Gastrocnemius medialis (tissue), 4 donors: ENCODE measurements at regions not wholly inside any gene's neighbourhood (a gene's known extent, or its start where the extent isn't known, plus 50 kb on each side); places are given as distances from the start of the nearest gene placed in this dataset.

Experiments
- ATAC-seq, 2 donors: fragments of 150-250 bp; one replicate each; pipeline ENCODE4 v1.9.1; 2016
- DNase-seq, 2 donors: peaks; one replicate each; pipeline ENCODE4 v3.0.0-alpha.2; 2019
- H3K27ac ChIP-seq, 4 donors: fragments of 200-600 bp; sonication (generic); 1 replicate in 1 of 4; 2 replicates in 3 of 4; pipeline ENCODE4 v1.5.1; 2016 to 2018; ENCODE audit warnings: mild to moderate bottlenecking in 2 of 4, moderate library complexity in 1 of 4
- H3K27me3 ChIP-seq, 3 donors: fragments of 200-600 bp; sonication (generic) in 2 of 3; 1 replicate in 1 of 3; 2 replicates in 2 of 3; pipeline versions ENCODE4 v1.5.1 to v1.6.0; 2016 to 2019; ENCODE audit warnings: mild to moderate bottlenecking in 1 of 3, moderate library complexity in 1 of 3
- H3K36me3 ChIP-seq, 2 donors: fragments of 200-600 bp; sonication (generic) in 1 of 2; one replicate each; pipeline ENCODE4 v1.5.1; 2017 to 2018
- H3K4me1 ChIP-seq, 2 donors: fragments of 200-600 bp; sonication (generic) in 1 of 2; one replicate each; pipeline ENCODE4 v1.5.1; 2016 to 2017; ENCODE audit warnings: mild to moderate bottlenecking in 2 of 2
- H3K4me3 ChIP-seq, 4 donors: fragments of 200-600 bp; sonication (generic) in 3 of 4; 1 replicate in 1 of 4; 2 replicates in 3 of 4; pipeline ENCODE4 v1.5.1; 2016 to 2019; ENCODE audit warnings: mild to moderate bottlenecking in 2 of 4
- H3K9me3 ChIP-seq, 3 donors: fragments of 200-600 bp; sonication (generic) in 2 of 3; 1 replicate in 1 of 3; 2 replicates in 2 of 3; pipeline ENCODE4 v1.5.1; 2016 to 2019
- POLR2A ChIP-seq, 2 donors: fragments of 450-650 bp; IDR thresholded peaks; one replicate each; pipeline ENCODE4 v1.6.1; 2017; ENCODE audit warnings: antibody characterized with exemption in 2 of 2, mild to moderate bottlenecking in 2 of 2, moderate library complexity in 2 of 2
- in situ Hi-C, 4 donors: fragments of 200-750 bp; cut with MboI; loops; one replicate each; pipeline versions ENCODE4 v1.15.0 to v1.8.0; 2017; ENCODE audit warnings: low sequenced_read_pairs in 4 of 4
- intact Hi-C: fragments of 100-400 bp; cut with DNase I; formaldehyde crosslinking; loops from one replicate; pipeline ENCODE4 v1.15.1; 2023; ENCODE audit warnings: low total_unique reads
- TF ChIP-seq, protein P1 (sequence below), 5 experiments: fragments of 450-650 bp in 3 of 5; fragments of 200-600 bp in 2 of 5; sonication (generic) in 2 of 5; IDR thresholded peaks in 4 of 5; conservative IDR thresholded peaks in 1 of 5; 1 replicate in 4 of 5; 2 replicates in 1 of 5; pipeline ENCODE4 v1.5.1; 2016 to 2019; ENCODE audit warnings: antibody characterized with exemption in 5 of 5, mild to moderate bottlenecking in 3 of 5, moderate library complexity in 3 of 5

DNA sequence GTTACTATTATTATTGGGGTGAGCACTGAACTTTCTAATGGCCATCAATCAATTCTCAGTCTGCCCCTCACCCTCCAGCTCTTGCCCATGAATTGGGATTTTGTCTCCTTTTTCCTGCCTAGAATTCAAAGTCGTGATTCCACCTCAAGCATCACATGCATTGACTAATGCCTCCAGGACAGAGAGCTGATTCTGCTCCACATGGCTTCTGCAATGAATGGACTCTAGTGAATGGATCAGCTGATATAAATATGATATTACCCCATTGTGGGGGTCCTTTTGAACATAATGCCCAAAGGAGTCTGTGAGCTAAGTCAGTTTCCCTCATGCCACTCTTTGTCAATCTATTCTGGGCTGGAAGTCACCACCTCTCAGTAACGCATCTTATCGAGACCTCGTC is 126.4 kb downstream of the OPN5 start:
- Histone ChIP-seq H3K4me3 (no peak overlapping the region), H3K9me3 (no peaks in the 10 kb centered on the region), H3K4me1 (no peaks in the 10 kb centered on the region), H3K36me3 (no peaks in the 10 kb centered on the region), H3K27ac (no peak overlapping the region), H3K27me3 (no peaks in the 10 kb centered on the region)
- in situ Hi-C loops (no loop called here), intact Hi-C loops (no loop called here)
- TF ChIP-seq, protein P1, sequence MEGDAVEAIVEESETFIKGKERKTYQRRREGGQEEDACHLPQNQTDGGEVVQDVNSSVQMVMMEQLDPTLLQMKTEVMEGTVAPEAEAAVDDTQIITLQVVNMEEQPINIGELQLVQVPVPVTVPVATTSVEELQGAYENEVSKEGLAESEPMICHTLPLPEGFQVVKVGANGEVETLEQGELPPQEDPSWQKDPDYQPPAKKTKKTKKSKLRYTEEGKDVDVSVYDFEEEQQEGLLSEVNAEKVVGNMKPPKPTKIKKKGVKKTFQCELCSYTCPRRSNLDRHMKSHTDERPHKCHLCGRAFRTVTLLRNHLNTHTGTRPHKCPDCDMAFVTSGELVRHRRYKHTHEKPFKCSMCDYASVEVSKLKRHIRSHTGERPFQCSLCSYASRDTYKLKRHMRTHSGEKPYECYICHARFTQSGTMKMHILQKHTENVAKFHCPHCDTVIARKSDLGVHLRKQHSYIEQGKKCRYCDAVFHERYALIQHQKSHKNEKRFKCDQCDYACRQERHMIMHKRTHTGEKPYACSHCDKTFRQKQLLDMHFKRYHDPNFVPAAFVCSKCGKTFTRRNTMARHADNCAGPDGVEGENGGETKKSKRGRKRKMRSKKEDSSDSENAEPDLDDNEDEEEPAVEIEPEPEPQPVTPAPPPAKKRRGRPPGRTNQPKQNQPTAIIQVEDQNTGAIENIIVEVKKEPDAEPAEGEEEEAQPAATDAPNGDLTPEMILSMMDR (IDR thresholded peaks at IDR 0.05 in 4 of 5, conservative IDR thresholded peaks at IDR 0.05 in 1 of 5) = no peak
- no peak for TF ChIP-seq POLR2A (IDR thresholded peaks at IDR 0.05)
- ATAC-seq = no peak
- no peak for DNase-seq

DNA sequence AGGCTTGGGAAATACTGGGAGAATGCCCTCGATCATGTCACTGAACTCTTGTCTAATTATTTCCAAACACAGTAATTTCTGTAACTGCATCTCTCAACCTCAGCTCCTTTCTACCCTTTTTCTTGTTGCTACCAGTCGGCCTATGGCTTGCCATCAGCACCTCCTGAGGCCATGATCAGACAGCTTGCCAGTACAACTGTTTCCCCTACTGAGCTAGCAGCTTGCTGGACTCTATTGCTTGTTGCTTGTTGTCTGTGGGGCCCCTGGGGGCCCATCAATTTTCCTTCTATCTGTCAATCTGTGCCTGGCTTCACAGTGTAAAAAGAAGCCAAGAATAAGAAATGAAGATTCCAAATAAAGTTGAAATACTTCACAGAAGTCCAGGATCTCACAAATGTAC is 123.9 kb downstream of the OPN5 start:
- Histone ChIP-seq H3K4me3 (no peak overlapping the region), H3K27me3 (no peaks in the 10 kb centered on the region), H3K4me1 (no peaks in the 10 kb centered on the region), H3K27ac (no peak overlapping the region), H3K9me3 (no peaks in the 10 kb centered on the region), H3K36me3 (no peaks in the 10 kb centered on the region)
- TF ChIP-seq POLR2A (IDR thresholded peaks at IDR 0.05) = no peak
- TF ChIP-seq, protein P1 (IDR thresholded peaks at IDR 0.05 in 4 of 5, conservative IDR thresholded peaks at IDR 0.05 in 1 of 5) = no peak
- ATAC-seq (no peak), DNase-seq (no peak)
- in situ Hi-C loops = no loop called here
- intact Hi-C loops = no loop called here

DNA sequence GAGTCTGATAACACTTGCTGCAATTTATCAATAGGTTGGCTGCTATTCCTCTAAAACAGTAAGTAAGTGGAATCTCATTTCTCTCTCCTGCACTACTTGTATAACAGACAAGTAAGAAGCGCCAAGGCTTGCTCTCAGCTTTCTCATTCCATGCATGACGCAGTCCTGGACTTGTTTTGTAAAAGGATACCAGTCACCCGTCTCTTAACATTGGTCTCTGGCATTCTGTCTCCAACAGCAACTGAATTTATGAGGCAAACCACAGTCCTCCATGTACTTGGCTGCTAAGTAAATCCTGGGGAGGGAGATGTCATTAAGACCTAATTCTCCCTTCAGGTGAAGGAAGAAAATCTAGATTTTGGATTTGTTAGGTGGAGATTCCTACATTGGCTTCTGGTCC is 115.4 kb downstream of the OPN5 start:
- TF ChIP-seq, protein P1 (IDR thresholded peaks at IDR 0.05 in 4 of 5, conservative IDR thresholded peaks at IDR 0.05 in 1 of 5) = no peak
- TF ChIP-seq POLR2A (IDR thresholded peaks at IDR 0.05) = no peak
- no peaks in the 10 kb centered on the region for H3K4me1 ChIP-seq
- DNase-seq (peak in 1 of 2 donors; percentile 4), ATAC-seq (peak; percentile 36 to 87)
- no peak overlapping the region for H3K27ac ChIP-seq
- H3K9me3 ChIP-seq = no peaks in the 10 kb centered on the region
- in situ Hi-C loops (no loop called here), intact Hi-C loops (no loop called here)
- no peaks in the 10 kb centered on the region for H3K27me3 ChIP-seq
- H3K36me3 ChIP-seq = no peaks in the 10 kb centered on the region
- H3K4me3 ChIP-seq = no peak overlapping the region

DNA sequence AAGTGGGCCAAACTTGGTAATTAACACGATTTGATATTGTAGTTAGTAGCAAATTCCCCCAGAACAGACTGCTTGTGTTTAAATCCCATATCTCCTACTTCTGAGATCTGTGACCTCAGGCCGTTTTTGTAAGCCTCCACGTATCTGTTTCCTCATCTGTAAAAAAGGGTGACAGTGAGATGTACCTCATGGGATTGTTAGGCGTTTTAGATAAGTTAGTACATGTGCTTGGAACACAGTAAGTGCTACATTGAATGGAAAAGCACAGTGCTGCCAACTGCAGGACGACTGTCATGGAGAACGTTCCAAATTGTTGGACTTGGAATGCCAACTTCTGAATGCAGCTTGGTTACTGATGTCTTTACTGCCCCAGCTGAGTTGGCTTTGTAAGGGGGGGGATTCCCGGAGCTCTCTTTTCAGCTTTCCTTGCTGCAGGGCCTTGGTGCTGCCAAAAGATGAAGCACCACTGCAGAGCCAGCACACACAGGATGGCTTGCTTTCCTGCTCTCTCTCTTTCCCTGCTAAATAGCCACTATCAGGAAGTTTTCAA is 108.6 kb downstream of the OPN5 start:
- ATAC-seq (no peak), DNase-seq (no peak)
- no peak for TF ChIP-seq POLR2A (IDR thresholded peaks at IDR 0.05)
- TF ChIP-seq, protein P1 (IDR thresholded peaks at IDR 0.05 in 4 of 5, conservative IDR thresholded peaks at IDR 0.05 in 1 of 5) = no peak
- H3K4me1 ChIP-seq = no peaks in the 10 kb centered on the region
- intact Hi-C loops (no loop called here), in situ Hi-C loops (no loop called here)
- H3K9me3 ChIP-seq = no peaks in the 10 kb centered on the region
- H3K27ac ChIP-seq = no peak overlapping the region
- no peaks in the 10 kb centered on the region for H3K27me3 ChIP-seq
- no peak overlapping the region for H3K4me3 ChIP-seq
- H3K36me3 ChIP-seq = no peaks in the 10 kb centered on the region

DNA sequence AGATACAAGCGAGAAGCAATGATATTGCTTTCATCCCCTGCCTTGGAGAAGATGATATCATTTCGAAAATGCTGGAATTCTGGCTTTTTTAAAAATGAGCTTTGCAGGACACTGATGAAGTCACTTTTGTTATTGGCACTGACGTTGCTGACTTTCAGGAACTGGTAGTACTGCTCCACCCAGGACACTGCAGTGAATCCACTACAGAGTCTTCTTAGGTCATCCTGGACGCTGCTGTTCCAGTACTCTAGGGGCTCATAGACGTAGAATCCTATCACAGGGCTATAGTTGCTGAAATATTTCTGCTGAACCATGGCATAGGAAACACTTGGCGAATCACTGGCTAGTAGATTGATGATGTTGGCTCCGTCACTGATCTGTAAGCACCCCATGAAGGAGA is 97.2 kb downstream of the OPN5 start:
- Histone ChIP-seq H3K27ac (no peak overlapping the region), H3K27me3 (no peaks in the 10 kb centered on the region), H3K36me3 (no peaks in the 10 kb centered on the region), H3K4me3 (no peak overlapping the region), H3K4me1 (no peaks in the 10 kb centered on the region), H3K9me3 (no peaks in the 10 kb centered on the region)
- no peak for DNase-seq
- TF ChIP-seq, protein P1 (IDR thresholded peaks at IDR 0.05 in 4 of 5, conservative IDR thresholded peaks at IDR 0.05 in 1 of 5) = no peak
- TF ChIP-seq POLR2A (IDR thresholded peaks at IDR 0.05) = no peak
- intact Hi-C loops (no loop called here), in situ Hi-C loops (no loop called here)
- ATAC-seq = no peak
